ENCODE measurements at regions not wholly inside any gene's neighbourhood (a gene's known extent, or its start where the extent isn't known, plus 50 kb on each side); places are given as distances from the start of the nearest gene placed in this dataset.

- no peak for DNase-seq
These were observed 141.2 kb downstream of the URI1 start for GRCh38 chr19:30083125-30083681.

- DNase-seq, result no peak
These were observed 141.7 kb downstream of the URI1 start for GRCh38 chr19:30083701-30084156.

GRCh38 chr19:30084390-30084819, 142.4 kb downstream of the URI1 start:
- DNase-seq, result no peak

GRCh38 chr19:30085394-30085793, 143.4 kb downstream of the URI1 start:
- DNase-seq, result no peak

GRCh38 chr19:30086220-30086619, 144.2 kb downstream of the URI1 start:
- DNase-seq, result no peak

- DNase-seq, result no peak
These were observed 144.9 kb downstream of the URI1 start for GRCh38 chr19:30086916-30087315.

- no peak for DNase-seq
These were observed 145.5 kb downstream of the URI1 start for GRCh38 chr19:30087381-30088138.

- DNase-seq, result no peak
These were observed 146.5 kb downstream of the URI1 start for GRCh38 chr19:30088567-30088966.

GRCh38 chr19:30089086-30089665, 147.1 kb downstream of the URI1 start:
- no peak for DNase-seq

- no peak for DNase-seq
These were observed 148.4 kb downstream of the URI1 start for GRCh38 chr19:30090476-30090875.

GRCh38 chr19:30090963-30091362, 148.9 kb downstream of the URI1 start:
- no peak for DNase-seq

- DNase-seq, result no peak
These were observed 149.4 kb downstream of the URI1 start for GRCh38 chr19:30091456-30091855.

- DNase-seq, result no peak
These were observed 149.8 kb downstream of the URI1 start for GRCh38 chr19:30091856-30092255.

GRCh38 chr19:30092721-30093569, 150.9 kb downstream of the URI1 start:
- peak; percentile 52 for DNase-seq

GRCh38 chr19:30093966-30094755, 152.1 kb downstream of the URI1 start:
- DNase-seq, result no peak

- DNase-seq, result no peak
These were observed 152.7 kb downstream of the URI1 start for GRCh38 chr19:30094756-30095140.

GRCh38 chr19:30095171-30095570, 153.1 kb downstream of the URI1 start:
- no peak for DNase-seq

- no peak for DNase-seq
These were observed 154.7 kb downstream of the URI1 start for GRCh38 chr19:30096596-30097370.

- DNase-seq, result no peak
These were observed 155.8 kb downstream of the URI1 start for GRCh38 chr19:30097746-30098280.

GRCh38 chr19:30102239-30102638, 160.2 kb downstream of the URI1 start:
- no peak for DNase-seq

GRCh38 chr19:30102666-30103065, 160.6 kb downstream of the URI1 start:
- DNase-seq, result no peak

Measured in right hindlimb (tissue), 1 donor.